Astrocyte (in vitro differentiated cells and primary cell): ENCODE measurements at regions not wholly inside any gene's neighbourhood (a gene's known extent, or its start where the extent isn't known, plus 50 kb on each side); places are given as distances from the start of the nearest gene placed in this dataset.
"Not testable (repeated sequence)": the region's sequence is repeated elsewhere in the genome, so short reads cannot be mapped to it uniquely, and the experiment has no call there.

Experiments
- DNase-seq: peaks from one replicate; pipeline ENCODE4 v3.0.0-alpha.2; 2010; ENCODE audit warnings: low read depth
- FAIRE-seq: peaks from 2 replicates; lab custom pipeline; 2011; peaks lifted over from hg19 to GRCh38; lab: Jason Lieb, UNC
- H2AFZ ChIP-seq: 2 replicates; pipeline ENCODE4 v1.6.0; 2012; ENCODE audit warnings: low read depth, low read length, inconsistent platforms
- H3K27ac ChIP-seq: 2 replicates; pipeline ENCODE4 v1.5.1; 2011; ENCODE audit warnings: low read depth, low read length, inconsistent platforms
- H3K27me3 ChIP-seq: 2 replicates; pipeline ENCODE4 v1.6.0; 2011; ENCODE audit warnings: low read length, inconsistent platforms; ENCODE audit not compliant: insufficient read depth
- H3K36me3 ChIP-seq: 2 replicates; pipeline ENCODE4 v1.5.1; 2011; ENCODE audit warnings: low read length, inconsistent platforms; ENCODE audit not compliant: insufficient read depth
- H3K4me1 ChIP-seq: 2 replicates; pipeline ENCODE4 v1.5.1; 2011; ENCODE audit warnings: low read length, inconsistent platforms; ENCODE audit not compliant: insufficient read depth
- H3K4me2 ChIP-seq: 2 replicates; pipeline ENCODE4 v1.6.0; 2012; ENCODE audit warnings: low read length, inconsistent platforms
- H3K4me3 ChIP-seq: 2 replicates; pipeline ENCODE4 v1.5.1; 2011; ENCODE audit warnings: low read depth, mild to moderate bottlenecking, low read length, inconsistent platforms; ENCODE audit not compliant: insufficient read depth
- H3K79me2 ChIP-seq: 2 replicates; pipeline ENCODE4 v1.6.0; 2012; ENCODE audit warnings: mild to moderate bottlenecking, low read length, inconsistent platforms; ENCODE audit not compliant: insufficient read depth
- H3K9ac ChIP-seq: 2 replicates; pipeline ENCODE4 v1.6.0; 2012; ENCODE audit warnings: mild to moderate bottlenecking, low read length, inconsistent platforms
- H3K9me3 ChIP-seq: 2 replicates; pipeline ENCODE4 v1.5.1; 2012; ENCODE audit warnings: low read depth, mild to moderate bottlenecking, low read length, inconsistent platforms; ENCODE audit not compliant: insufficient read depth
- H4K20me1 ChIP-seq: 2 replicates; pipeline ENCODE4 v1.6.0; 2012; ENCODE audit warnings: low read length, inconsistent platforms; ENCODE audit not compliant: insufficient read depth
- H3K27ac Mint-ChIP-seq: one replicate; pipeline ENCODE4 v1.8.0; 2021; ENCODE audit warnings: mild to moderate bottlenecking, mixed read lengths; ENCODE audit not compliant: unreplicated experiment
- H3K27me3 Mint-ChIP-seq: one replicate; pipeline ENCODE4 v1.8.0; 2021; ENCODE audit warnings: low read depth, mixed read lengths; ENCODE audit not compliant: unreplicated experiment
- H3K36me3 Mint-ChIP-seq: one replicate; pipeline ENCODE4 v1.8.0; 2021; ENCODE audit warnings: low read depth, mixed read lengths; ENCODE audit not compliant: unreplicated experiment
- H3K4me1 Mint-ChIP-seq: one replicate; pipeline ENCODE4 v1.8.0; 2021; ENCODE audit warnings: low read depth, mixed read lengths; ENCODE audit not compliant: unreplicated experiment
- H3K4me3 Mint-ChIP-seq: one replicate; pipeline ENCODE4 v1.8.0; 2021; ENCODE audit warnings: mild to moderate bottlenecking, moderate library complexity, mixed read lengths; ENCODE audit not compliant: unreplicated experiment
- H3K9me3 Mint-ChIP-seq: one replicate; pipeline ENCODE4 v1.8.0; 2021; ENCODE audit warnings: mild to moderate bottlenecking, mixed read lengths; ENCODE audit not compliant: unreplicated experiment

DNA sequence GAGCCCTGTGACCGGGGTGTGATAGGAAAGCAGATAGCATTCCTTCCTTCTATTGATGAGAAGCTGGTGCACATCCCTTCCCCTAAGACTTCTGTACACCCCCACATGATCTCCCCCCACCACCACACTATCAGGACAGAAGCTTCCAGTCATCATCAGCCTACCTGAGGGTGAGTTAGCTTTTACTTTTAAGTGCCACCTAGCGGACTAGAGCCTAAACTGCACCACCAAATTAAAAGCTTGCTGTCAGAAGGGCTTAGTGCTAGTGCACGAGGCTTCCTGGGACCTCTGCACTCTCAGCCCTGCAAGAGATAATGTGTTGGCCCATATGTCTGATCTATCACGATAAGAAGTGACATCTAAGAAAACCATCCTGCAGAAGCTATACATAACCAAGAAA is 181.7 kb downstream of the SPIN4 start:
- H3K4me2 ChIP-seq, H3K27ac Mint-ChIP-seq, FAIRE-seq, H3K4me1 Mint-ChIP-seq, H3K9ac ChIP-seq, DNase-seq, H3K27me3 Mint-ChIP-seq, H4K20me1 ChIP-seq, H3K27ac ChIP-seq, H3K4me3 Mint-ChIP-seq, H3K4me3 ChIP-seq, H3K27me3 ChIP-seq, H2AFZ ChIP-seq, H3K9me3 ChIP-seq, H3K36me3 ChIP-seq, H3K36me3 Mint-ChIP-seq, H3K4me1 ChIP-seq, H3K9me3 Mint-ChIP-seq, H3K79me2 ChIP-seq: not testable (repeated sequence)

DNA sequence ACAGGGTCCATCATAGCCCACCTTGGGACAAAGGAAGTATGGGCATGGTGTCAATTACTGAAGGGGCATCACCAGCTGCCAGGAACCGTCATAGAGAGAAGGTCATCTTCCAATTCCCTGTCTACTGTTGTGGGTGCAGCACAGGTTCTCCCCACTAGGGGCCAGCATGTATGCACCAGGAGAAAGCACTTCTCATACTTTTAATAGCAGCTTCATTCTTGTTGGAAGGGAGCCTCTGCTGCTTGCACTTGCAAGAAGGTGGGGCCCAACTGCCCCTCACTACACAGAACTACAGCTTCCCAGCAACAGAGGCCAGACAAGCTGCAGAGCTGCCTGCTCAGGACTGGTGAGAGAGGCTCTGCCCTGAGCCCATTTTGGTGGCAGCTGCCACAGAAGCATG is 182.2 kb downstream of the SPIN4 start:
- DNase-seq, H3K27ac Mint-ChIP-seq, H3K27me3 Mint-ChIP-seq, H3K4me3 Mint-ChIP-seq, H3K9me3 ChIP-seq, H3K79me2 ChIP-seq, H3K27me3 ChIP-seq, H3K36me3 Mint-ChIP-seq, H3K4me2 ChIP-seq, FAIRE-seq, H3K36me3 ChIP-seq, H3K4me3 ChIP-seq, H4K20me1 ChIP-seq, H3K4me1 Mint-ChIP-seq, H3K9ac ChIP-seq, H3K4me1 ChIP-seq, H3K9me3 Mint-ChIP-seq, H3K27ac ChIP-seq, H2AFZ ChIP-seq: not testable (repeated sequence)

DNA sequence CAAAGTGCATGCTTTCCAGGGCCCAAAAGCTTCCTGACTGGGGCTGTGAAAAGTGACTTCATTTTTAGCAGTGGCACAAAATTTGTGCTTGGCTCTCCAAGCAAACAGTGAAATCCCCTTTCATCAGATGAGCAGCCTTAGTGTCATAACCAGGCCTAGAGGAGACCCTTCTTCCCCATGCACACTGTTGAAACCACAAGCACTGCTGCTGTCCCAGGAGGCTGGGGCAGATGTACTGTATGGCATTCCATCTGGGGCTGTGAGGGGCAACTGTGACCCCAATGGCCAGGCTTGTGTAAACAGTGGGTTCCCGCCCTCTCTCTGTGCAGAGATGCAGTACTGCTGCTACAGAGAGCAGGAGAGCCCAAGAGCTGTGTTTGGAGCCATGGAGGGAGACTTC is 184.1 kb downstream of the SPIN4 start:
- not testable (repeated sequence) for H3K79me2 ChIP-seq, H3K4me1 ChIP-seq, H2AFZ ChIP-seq, H3K36me3 ChIP-seq, DNase-seq, H4K20me1 ChIP-seq, H3K9me3 Mint-ChIP-seq, H3K9me3 ChIP-seq, H3K9ac ChIP-seq, H3K36me3 Mint-ChIP-seq, H3K27me3 Mint-ChIP-seq, H3K27me3 ChIP-seq, H3K4me3 ChIP-seq, H3K27ac ChIP-seq, H3K4me2 ChIP-seq, H3K4me1 Mint-ChIP-seq, H3K27ac Mint-ChIP-seq, H3K4me3 Mint-ChIP-seq, FAIRE-seq

DNA sequence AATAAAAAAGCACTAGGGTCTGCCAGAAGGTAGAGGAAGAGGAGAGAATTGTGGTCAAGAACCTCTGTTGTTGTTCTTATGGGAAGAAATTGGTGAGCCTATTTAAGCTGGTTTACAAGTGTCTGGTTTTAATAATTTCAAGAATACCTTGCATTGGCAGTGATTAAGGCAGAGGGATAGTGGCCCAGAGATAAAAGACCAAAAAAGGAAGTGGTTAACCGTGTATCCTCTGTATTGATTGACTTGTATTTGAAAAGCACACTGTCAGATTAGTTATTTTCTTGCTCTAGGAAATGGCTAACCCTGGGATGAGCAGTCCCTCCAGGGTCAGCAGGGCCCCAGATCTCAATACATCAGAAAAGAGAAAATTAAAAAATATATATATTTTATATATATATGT is 190.1 kb downstream of the SPIN4 start:
- H3K27ac ChIP-seq, DNase-seq, H3K27me3 ChIP-seq, H3K36me3 ChIP-seq, H3K27me3 Mint-ChIP-seq, H3K9me3 Mint-ChIP-seq, H3K9me3 ChIP-seq, H2AFZ ChIP-seq, H3K4me1 Mint-ChIP-seq, H3K4me2 ChIP-seq, H3K27ac Mint-ChIP-seq, H3K4me1 ChIP-seq, H3K4me3 ChIP-seq, H4K20me1 ChIP-seq, H3K9ac ChIP-seq, H3K4me3 Mint-ChIP-seq, H3K79me2 ChIP-seq, FAIRE-seq, H3K36me3 Mint-ChIP-seq: not testable (repeated sequence)

DNA sequence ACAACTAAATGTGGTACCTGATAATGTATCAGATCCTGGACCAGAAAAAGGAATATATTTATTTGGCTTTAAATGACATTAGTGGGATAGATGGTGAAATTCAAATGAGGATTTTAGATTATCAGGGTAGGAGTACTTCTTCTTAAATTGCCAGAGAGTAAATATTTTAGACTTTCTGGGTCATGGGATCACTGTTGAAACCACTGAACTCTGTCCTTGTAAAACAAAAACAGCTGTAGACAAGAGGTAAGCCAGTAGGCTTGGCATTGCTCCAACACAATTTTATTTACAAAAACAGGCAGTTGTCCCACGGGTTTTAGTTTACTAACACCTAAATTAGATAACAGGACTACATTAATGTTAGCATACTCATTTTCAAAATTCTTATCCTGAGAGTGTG is 190.8 kb downstream of the SPIN4 start:
- DNase-seq, H3K27me3 Mint-ChIP-seq, H3K4me1 Mint-ChIP-seq, H3K27ac Mint-ChIP-seq, FAIRE-seq, H3K79me2 ChIP-seq, H3K4me1 ChIP-seq, H3K9me3 Mint-ChIP-seq, H3K36me3 ChIP-seq, H2AFZ ChIP-seq, H3K9me3 ChIP-seq, H3K27ac ChIP-seq, H4K20me1 ChIP-seq, H3K4me3 ChIP-seq, H3K4me3 Mint-ChIP-seq, H3K4me2 ChIP-seq, H3K36me3 Mint-ChIP-seq, H3K27me3 ChIP-seq, H3K9ac ChIP-seq: not testable (repeated sequence)

DNA sequence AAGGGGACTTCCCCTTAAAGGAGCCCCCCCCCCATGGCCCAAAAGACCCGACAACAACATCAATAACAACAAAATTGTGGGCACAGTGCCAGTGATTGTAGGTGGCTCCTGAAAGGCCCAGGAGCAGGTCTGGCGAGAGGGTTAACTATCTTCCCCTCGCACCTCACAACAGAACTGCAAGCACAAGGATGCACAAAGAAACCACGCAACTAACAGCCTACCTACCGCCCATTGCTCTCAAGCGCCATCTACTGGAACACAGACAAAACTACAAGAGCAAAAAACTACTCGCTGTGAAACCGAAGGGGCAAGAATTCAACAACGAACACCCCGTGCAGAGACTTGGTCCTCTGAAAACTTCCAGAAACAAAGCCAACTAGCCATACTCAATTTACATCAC is 205.6 kb downstream of the SPIN4 start:
- H2AFZ ChIP-seq, H3K36me3 ChIP-seq, FAIRE-seq, H3K9ac ChIP-seq, H3K4me2 ChIP-seq, H3K4me1 ChIP-seq, H3K27me3 Mint-ChIP-seq, DNase-seq, H3K36me3 Mint-ChIP-seq, H3K4me1 Mint-ChIP-seq, H3K9me3 ChIP-seq, H3K79me2 ChIP-seq, H3K4me3 ChIP-seq, H3K27ac ChIP-seq, H3K27me3 ChIP-seq, H3K27ac Mint-ChIP-seq, H3K9me3 Mint-ChIP-seq, H3K4me3 Mint-ChIP-seq, H4K20me1 ChIP-seq: not testable (repeated sequence)
